Fibroblast of mammary gland (primary cell): ENCODE measurements at regions not wholly inside any gene's neighbourhood (a gene's known extent, or its start where the extent isn't known, plus 50 kb on each side); places are given as distances from the start of the nearest gene placed in this dataset.
A peak's percentile ranks its signal among the peaks of the same experiment; 100 is the strongest.

Experiments
- DNase-seq: peaks from one replicate; pipeline ENCODE4 v3.0.0-alpha.2; 2010; ENCODE audit warnings: low read depth
- H3K4me3 ChIP-seq: 2 replicates; pipeline ENCODE4 v1.5.1; 2011; ENCODE audit warnings: low read depth, mild to moderate bottlenecking, low read length, moderate library complexity; ENCODE audit not compliant: control insufficient read depth
- CTCF ChIP-seq: conservative IDR thresholded peaks from 2 replicates; pipeline ENCODE4 v1.5.1; 2011; ENCODE audit warnings: low read depth, low read length, inconsistent platforms; ENCODE audit not compliant: control insufficient read depth, insufficient read depth

- no peak for DNase-seq
- TF ChIP-seq CTCF: no peak
- H3K4me3 ChIP-seq: no peak overlapping the region
Measured at GRCh38 chr4:136687596-136687995, 844.7 kb downstream of the PCDH18 start.

GRCh38 chr4:136687118-136687517 lies 845.2 kb downstream of the PCDH18 start:
- DNase-seq: no peak
- no peak overlapping the region for H3K4me3 ChIP-seq
- peak; percentile 0 for TF ChIP-seq CTCF

GRCh38 chr4:136680761-136681160 lies 851.5 kb downstream of the PCDH18 start:
- no peak overlapping the region for H3K4me3 ChIP-seq
- no peak for TF ChIP-seq CTCF

GRCh38 chr4:136680271-136680670 lies 852.0 kb downstream of the PCDH18 start:
- DNase-seq: no peak
- TF ChIP-seq CTCF: no peak
- no peak overlapping the region for H3K4me3 ChIP-seq

More at GRCh38 chr4:136680761-136681160, 851.5 kb downstream of the PCDH18 start:
- no peak for DNase-seq

GRCh38 chr4:136670265-136670664 lies 862.0 kb downstream of the PCDH18 start:
- TF ChIP-seq CTCF: no peak
- no peak overlapping the region for H3K4me3 ChIP-seq
- DNase-seq: no peak

GRCh38 chr4:136664988-136665387 lies 867.3 kb downstream of the PCDH18 start:
- H3K4me3 ChIP-seq: no peak overlapping the region
- TF ChIP-seq CTCF: no peak
- no peak for DNase-seq

GRCh38 chr4:136662539-136662938 lies 869.8 kb downstream of the PCDH18 start:
- no peak for DNase-seq
- H3K4me3 ChIP-seq: no peak overlapping the region
- no peak for TF ChIP-seq CTCF
